Activated CD8-positive, alpha-beta memory T cell treated with anti-CD3 and anti-CD28 coated beads, Interleukin-2, amount 10 ng/mL, durations not matched to agents 7 days and 5 days (primary cell): ENCODE measurements at regions not wholly inside any gene's neighbourhood (a gene's known extent, or its start where the extent isn't known, plus 50 kb on each side); places are given as distances from the start of the nearest gene placed in this dataset.
"Not testable (repeated sequence)": the region's sequence is repeated elsewhere in the genome, so short reads cannot be mapped to it uniquely, and the experiment has no call there.

Experiments
- ATAC-seq: fragments of 150-1000 bp; cut with Tn5 transposase; one replicate; pipeline ENCODE4 v1.10.0; 2021; ENCODE audit warnings: moderate library complexity
- CTCF ChIA-PET: fragments of 350-600 bp; sonication (Branson Sonifier 250); formaldehyde crosslinking; loops from one replicate; lab custom pipeline; 2021; ENCODE audit warnings: antibody characterized with exemption; lab: Charles Lee
- DNase-seq: peaks from one replicate; pipeline ENCODE4 v3.0.0-alpha.2; 2020
- H3K27ac Mint-ChIP-seq: one replicate; pipeline ENCODE4 v1.8.0; 2021; ENCODE audit warnings: mild to moderate bottlenecking, mixed read lengths
- H3K27me3 Mint-ChIP-seq: one replicate; pipeline ENCODE4 v1.8.0; 2021; ENCODE audit warnings: mixed read lengths
- H3K36me3 Mint-ChIP-seq: one replicate; pipeline ENCODE4 v1.8.0; 2021; ENCODE audit warnings: mild to moderate bottlenecking, mixed read lengths
- H3K4me1 Mint-ChIP-seq: one replicate; pipeline ENCODE4 v1.8.0; 2021; ENCODE audit warnings: mixed read lengths
- H3K4me3 Mint-ChIP-seq: one replicate; pipeline ENCODE4 v1.8.0; 2021; ENCODE audit warnings: mild to moderate bottlenecking, moderate library complexity, mixed read lengths
- H3K9me3 Mint-ChIP-seq: one replicate; pipeline ENCODE4 v1.8.0; 2022; ENCODE audit warnings: low read depth, mixed read lengths

- CTCF ChIA-PET = no interaction called here
- no peak for DNase-seq
- Mint-ChIP-seq H3K27me3 (no peaks in the 10 kb centered on the region), H3K36me3 (no peaks in the 10 kb centered on the region), H3K27ac (no peak overlapping the region), H3K4me1 (no peaks in the 10 kb centered on the region), H3K4me3 (no peak overlapping the region), H3K9me3 (no peaks in the 10 kb centered on the region)
- no peak for ATAC-seq
Observed at GRCh38 chr4:120554086-120554485, 368.4 kb downstream of the PRDM5 start.

DNA sequence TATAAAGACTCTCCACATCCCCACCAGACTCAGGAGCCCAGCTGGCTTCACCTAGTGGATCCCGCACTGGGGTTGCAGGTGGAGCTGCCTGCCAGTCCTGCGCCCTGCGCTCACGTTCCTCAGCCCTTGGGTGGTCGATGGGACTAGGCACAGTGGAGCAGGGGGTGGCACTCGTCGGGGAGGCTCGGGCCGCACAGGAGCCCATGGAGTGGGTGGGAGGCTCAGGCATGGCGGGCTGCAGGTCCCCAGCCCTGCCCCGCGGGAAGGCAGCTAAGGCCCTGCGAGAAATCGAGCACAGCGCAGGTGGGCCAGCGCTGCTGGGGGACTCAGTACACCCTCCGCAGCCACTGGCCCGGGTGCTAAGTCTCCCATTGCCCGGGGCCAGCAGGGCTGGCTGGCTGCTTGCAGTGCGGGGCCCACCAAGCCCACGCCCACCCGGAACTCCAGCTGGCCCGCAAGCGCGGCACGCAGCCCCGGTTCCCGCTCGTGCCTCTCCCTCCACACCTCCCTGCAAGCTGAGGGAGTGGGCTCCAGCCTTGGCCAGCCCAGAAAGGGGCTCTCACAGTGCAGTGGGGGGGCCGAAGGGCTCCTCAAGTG lies 371.8 kb downstream of the PRDM5 start:
- ATAC-seq, DNase-seq, H3K9me3 Mint-ChIP-seq, H3K27me3 Mint-ChIP-seq, H3K4me3 Mint-ChIP-seq, H3K27ac Mint-ChIP-seq, CTCF ChIA-PET, H3K36me3 Mint-ChIP-seq, H3K4me1 Mint-ChIP-seq: not testable (repeated sequence)

GRCh38 chr4:120549011-120549570 lies 373.4 kb downstream of the PRDM5 start:
- ATAC-seq = no peak
- no peaks in the 10 kb centered on the region for H3K4me1 Mint-ChIP-seq
- CTCF ChIA-PET = no interaction called here

DNA sequence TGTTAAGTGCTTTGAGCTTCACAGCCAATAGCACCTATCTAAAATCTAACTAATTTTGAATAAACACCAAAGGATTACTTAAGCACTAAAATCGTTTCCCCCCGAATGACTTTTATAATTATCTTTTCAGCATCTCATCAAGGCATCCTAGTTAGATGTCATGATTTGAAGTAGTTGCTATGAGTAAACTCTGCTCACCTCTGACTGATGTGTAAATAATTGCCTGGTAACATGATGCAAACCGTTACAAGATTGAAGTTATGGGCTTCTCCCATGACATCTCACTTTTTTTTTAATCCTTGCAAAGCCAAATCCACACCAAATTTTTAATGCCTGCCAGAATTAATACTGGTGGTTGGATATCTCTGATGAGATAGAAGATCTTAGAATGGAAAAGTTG lies 377.1 kb downstream of the PRDM5 start:
- no peak overlapping the region for H3K4me3 Mint-ChIP-seq
- DNase-seq = no peak
- H3K4me1 Mint-ChIP-seq = no peaks in the 10 kb centered on the region
- no peaks in the 10 kb centered on the region for H3K36me3 Mint-ChIP-seq
- no peak for ATAC-seq
- H3K27me3 Mint-ChIP-seq = no peaks in the 10 kb centered on the region
- no peaks in the 10 kb centered on the region for H3K9me3 Mint-ChIP-seq
- no peak overlapping the region for H3K27ac Mint-ChIP-seq
- CTCF ChIA-PET = no interaction called here

More at GRCh38 chr4:120549011-120549570, 373.4 kb downstream of the PRDM5 start:
- H3K27me3 Mint-ChIP-seq = no peaks in the 10 kb centered on the region
- H3K36me3 Mint-ChIP-seq = no peaks in the 10 kb centered on the region
- H3K9me3 Mint-ChIP-seq = no peaks in the 10 kb centered on the region
- H3K27ac Mint-ChIP-seq = no peak overlapping the region
- DNase-seq = no peak
- H3K4me3 Mint-ChIP-seq = no peak overlapping the region

DNA sequence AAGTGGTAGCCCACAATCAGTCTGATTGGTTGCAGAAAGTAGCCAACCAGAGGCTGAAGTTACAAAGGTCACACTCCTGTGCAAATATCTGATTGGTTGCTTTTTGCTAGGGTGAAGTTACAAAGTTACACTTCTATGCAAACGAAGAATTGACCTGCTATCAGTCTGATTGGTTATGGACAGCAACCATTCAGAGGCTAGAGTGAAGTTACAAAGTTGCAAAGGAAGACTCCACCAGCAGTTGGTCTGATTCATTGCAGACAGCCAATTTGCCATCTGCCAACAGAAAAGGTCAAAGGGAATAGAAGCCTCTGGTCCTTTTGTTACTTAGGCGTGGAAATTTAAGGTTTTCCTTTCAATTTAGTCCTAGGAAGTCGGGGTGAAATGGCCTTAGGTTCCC lies 377.7 kb downstream of the PRDM5 start:
- CTCF ChIA-PET = no interaction called here
- H3K9me3 Mint-ChIP-seq = no peaks in the 10 kb centered on the region
- ATAC-seq = no peak
- no peaks in the 10 kb centered on the region for H3K4me1 Mint-ChIP-seq
- H3K27me3 Mint-ChIP-seq = no peaks in the 10 kb centered on the region
- H3K4me3 Mint-ChIP-seq = no peak overlapping the region
- no peak for DNase-seq
- H3K36me3 Mint-ChIP-seq = no peaks in the 10 kb centered on the region
- H3K27ac Mint-ChIP-seq = no peak overlapping the region

- ATAC-seq (no peak), DNase-seq (no peak)
- Mint-ChIP-seq H3K4me3 (no peak overlapping the region), H3K36me3 (no peaks in the 10 kb centered on the region), H3K27me3 (no peaks in the 10 kb centered on the region), H3K4me1 (no peaks in the 10 kb centered on the region), H3K9me3 (no peaks in the 10 kb centered on the region), H3K27ac (no peak overlapping the region)
- CTCF ChIA-PET = no interaction called here
Observed at GRCh38 chr4:120540625-120541024, 381.9 kb downstream of the PRDM5 start.

DNA sequence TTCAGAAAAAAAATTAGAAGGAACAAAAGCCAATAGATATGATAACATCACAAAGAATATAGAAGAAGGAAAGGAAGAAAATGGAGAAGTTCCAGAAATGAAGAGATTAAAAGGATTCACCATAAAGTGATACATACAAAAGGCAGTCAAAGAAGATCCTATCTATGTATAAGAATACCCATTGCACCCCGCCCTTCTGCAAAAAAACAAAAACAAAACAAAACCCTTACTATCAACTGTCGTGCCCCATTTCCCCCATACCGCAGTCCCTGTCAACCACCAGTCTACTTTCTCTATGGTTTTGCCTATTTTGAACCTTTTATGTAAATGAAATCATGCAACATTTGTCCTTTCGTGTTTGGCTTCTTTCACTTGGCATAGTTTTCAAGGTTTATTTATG lies 385.6 kb downstream of the PRDM5 start:
- H3K36me3 Mint-ChIP-seq = no peaks in the 10 kb centered on the region

GRCh38 chr4:120528428-120528827 lies 394.1 kb downstream of the PRDM5 start:
- H3K9me3 Mint-ChIP-seq = no peaks in the 10 kb centered on the region
- no peak for DNase-seq
- CTCF ChIA-PET = no interaction called here
- H3K4me1 Mint-ChIP-seq = no peaks in the 10 kb centered on the region
- H3K36me3 Mint-ChIP-seq = no peaks in the 10 kb centered on the region
- no peak for ATAC-seq
- H3K4me3 Mint-ChIP-seq = no peak overlapping the region
- H3K27ac Mint-ChIP-seq = no peak overlapping the region
- no peaks in the 10 kb centered on the region for H3K27me3 Mint-ChIP-seq

More for the DNA sequence above, 385.6 kb downstream of the PRDM5 start:
- Mint-ChIP-seq H3K9me3 (no peaks in the 10 kb centered on the region), H3K4me1 (no peaks in the 10 kb centered on the region), H3K4me3 (no peak overlapping the region), H3K27me3 (no peaks in the 10 kb centered on the region), H3K27ac (no peak overlapping the region)
- no peak for ATAC-seq
- DNase-seq = no peak
- CTCF ChIA-PET = no interaction called here

DNA sequence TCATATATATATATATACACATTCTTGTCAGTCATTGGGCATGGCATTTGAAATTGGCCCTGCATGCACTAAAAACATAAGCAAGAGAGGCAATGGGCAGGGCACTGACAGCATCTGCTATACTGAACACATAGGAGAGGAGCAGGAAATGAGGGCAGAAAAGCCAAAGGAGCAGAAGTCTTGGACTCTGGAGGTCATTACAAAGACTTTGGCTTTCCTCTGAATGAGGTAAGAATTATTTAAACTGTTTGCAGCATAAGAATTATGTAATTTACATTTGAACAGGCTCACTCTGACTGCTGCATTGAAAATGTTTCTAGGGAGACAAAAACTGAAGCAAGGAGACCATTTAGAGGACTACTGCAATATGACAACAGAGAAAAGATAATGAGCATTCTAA lies 396.5 kb downstream of the PRDM5 start:
- Mint-ChIP-seq H3K4me3 (no peak overlapping the region), H3K4me1 (no peaks in the 10 kb centered on the region), H3K36me3 (no peaks in the 10 kb centered on the region), H3K27me3 (no peaks in the 10 kb centered on the region), H3K27ac (no peak overlapping the region), H3K9me3 (no peaks in the 10 kb centered on the region)
- CTCF ChIA-PET = no interaction called here
- ATAC-seq (no peak), DNase-seq (no peak)

DNA sequence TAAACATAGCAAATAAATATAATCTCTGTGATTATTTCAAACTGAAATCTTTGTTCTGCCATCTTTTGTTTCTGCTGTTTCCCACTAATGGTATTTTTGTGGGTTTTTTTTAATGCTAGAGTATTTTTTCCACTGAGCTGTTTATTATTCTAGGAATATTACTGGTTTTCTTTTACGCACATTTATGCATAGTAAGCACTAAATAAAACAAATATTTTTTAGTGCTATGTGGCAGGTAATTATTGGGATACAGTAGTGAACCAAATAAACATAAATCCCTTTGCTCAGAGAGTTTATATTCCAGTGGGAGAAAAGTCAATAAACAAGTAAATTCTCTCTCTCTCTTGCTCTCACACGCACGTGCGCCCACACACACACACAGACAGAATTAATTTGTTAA lies 397.4 kb downstream of the PRDM5 start:
- Mint-ChIP-seq H3K9me3 (no peaks in the 10 kb centered on the region), H3K4me1 (no peaks in the 10 kb centered on the region), H3K36me3 (no peaks in the 10 kb centered on the region), H3K27me3 (no peaks in the 10 kb centered on the region), H3K4me3 (no peak overlapping the region), H3K27ac (no peak overlapping the region)
- CTCF ChIA-PET = no interaction called here
- DNase-seq (no peak), ATAC-seq (no peak)

- Mint-ChIP-seq H3K9me3 (no peaks in the 10 kb centered on the region), H3K27me3 (no peaks in the 10 kb centered on the region), H3K36me3 (no peaks in the 10 kb centered on the region), H3K4me1 (no peaks in the 10 kb centered on the region), H3K27ac (no peak overlapping the region), H3K4me3 (no peak overlapping the region)
- DNase-seq (no peak), ATAC-seq (no peak)
- CTCF ChIA-PET = no interaction called here
Observed at GRCh38 chr4:120524237-120524636, 398.3 kb downstream of the PRDM5 start.

GRCh38 chr4:120520761-120521160 lies 401.8 kb downstream of the PRDM5 start:
- CTCF ChIA-PET = no interaction called here
- DNase-seq (no peak), ATAC-seq (no peak)
- H3K36me3 Mint-ChIP-seq = no peaks in the 10 kb centered on the region
- H3K4me3 Mint-ChIP-seq = no peak overlapping the region
- H3K9me3 Mint-ChIP-seq = no peaks in the 10 kb centered on the region
- H3K4me1 Mint-ChIP-seq = no peaks in the 10 kb centered on the region
- H3K27me3 Mint-ChIP-seq = no peaks in the 10 kb centered on the region
- no peak overlapping the region for H3K27ac Mint-ChIP-seq

GRCh38 chr4:120517966-120518365 lies 404.6 kb downstream of the PRDM5 start:
- H3K4me3 Mint-ChIP-seq = no peak overlapping the region
- ATAC-seq = no peak
- CTCF ChIA-PET = no interaction called here
- no peaks in the 10 kb centered on the region for H3K4me1 Mint-ChIP-seq
- DNase-seq = no peak
- H3K27ac Mint-ChIP-seq = no peak overlapping the region
- no peaks in the 10 kb centered on the region for H3K27me3 Mint-ChIP-seq
- H3K36me3 Mint-ChIP-seq = no peaks in the 10 kb centered on the region
- no peaks in the 10 kb centered on the region for H3K9me3 Mint-ChIP-seq

- no peak for DNase-seq
- H3K27me3 Mint-ChIP-seq = no peaks in the 10 kb centered on the region
- H3K27ac Mint-ChIP-seq = no peak overlapping the region
- H3K4me3 Mint-ChIP-seq = no peak overlapping the region
- H3K9me3 Mint-ChIP-seq = peaks cover 3% of the 10 kb centered on the region
- no peak for ATAC-seq
- H3K4me1 Mint-ChIP-seq = no peaks in the 10 kb centered on the region
- no peaks in the 10 kb centered on the region for H3K36me3 Mint-ChIP-seq
- CTCF ChIA-PET = no interaction called here
Observed at GRCh38 chr4:120509719-120510118, 412.8 kb downstream of the PRDM5 start.

GRCh38 chr4:120509222-120509621 lies 413.3 kb downstream of the PRDM5 start:
- no peaks in the 10 kb centered on the region for H3K27me3 Mint-ChIP-seq
- H3K36me3 Mint-ChIP-seq = no peaks in the 10 kb centered on the region
- CTCF ChIA-PET = no interaction called here
- H3K4me3 Mint-ChIP-seq = no peak overlapping the region
- H3K27ac Mint-ChIP-seq = no peak overlapping the region
- no peak for DNase-seq
- H3K4me1 Mint-ChIP-seq = no peaks in the 10 kb centered on the region
- ATAC-seq = no peak
- H3K9me3 Mint-ChIP-seq = peaks cover 3% of the 10 kb centered on the region
